SK-N-SH treated with all-trans-retinoic acid at 6 μM for 48 hours (cell line): ENCODE measurements at regions not wholly inside any gene's neighbourhood (a gene's known extent, or its start where the extent isn't known, plus 50 kb on each side); places are given as distances from the start of the nearest gene placed in this dataset.

Source experiments
- ATAC-seq: fragments of 200-7000 bp; cut with Tn5 transposase; 3 replicates; pipeline ENCODE4 v1.9.1; 2020; ENCODE audit warnings: mild to moderate bottlenecking, moderate library complexity
- ARNTL ChIP-seq: fragments of 450-650 bp; formaldehyde crosslinking; IDR thresholded peaks from 2 replicates; pipeline ENCODE4 v1.5.0; 2020; ENCODE audit warnings: low read depth, mild to moderate bottlenecking, moderate library complexity, borderline replicate concordance
- BACH2 ChIP-seq: fragments of 250-450 bp; sonication (Bioruptor Pico); IDR thresholded peaks from 2 replicates; pipeline ENCODE4 v1.9.0; 2021; ENCODE audit warnings: mild to moderate bottlenecking, borderline replicate concordance
- CSDC2 ChIP-seq: fragments of 250-450 bp; sonication (Bioruptor Pico); IDR thresholded peaks from 2 replicates; pipeline ENCODE4 v1.5.0; 2020; ENCODE audit warnings: mild to moderate bottlenecking, moderate library complexity
- ESRRG ChIP-seq: fragments of 250-450 bp; sonication (Bioruptor Pico); IDR thresholded peaks from 2 replicates; pipeline ENCODE4 v1.6.1; 2021; ENCODE audit warnings: mild to moderate bottlenecking
- GLIS3 ChIP-seq: fragments of 250-450 bp; sonication (Bioruptor Pico); IDR thresholded peaks from 2 replicates; pipeline ENCODE4 v1.5.0; 2020; ENCODE audit warnings: mild to moderate bottlenecking, moderate library complexity
- ISL1 ChIP-seq: fragments of 250-450 bp; sonication (Bioruptor Pico); IDR thresholded peaks from 2 replicates; pipeline ENCODE4 v2.1.2; 2022; ENCODE audit warnings: mild to moderate bottlenecking, moderate library complexity
- OSR1 ChIP-seq: fragments of 250-450 bp; sonication (Bioruptor Pico); IDR thresholded peaks from 2 replicates; pipeline ENCODE4 v1.8.0; 2022; ENCODE audit warnings: moderate library complexity, mild to moderate bottlenecking, inconsistent platforms
- PPARA ChIP-seq: fragments of 250-450 bp; sonication (Bioruptor Pico); IDR thresholded peaks from 2 replicates; pipeline ENCODE4 v1.5.0; 2020; ENCODE audit warnings: mild to moderate bottlenecking, borderline replicate concordance
- RARB ChIP-seq: fragments of 250-450 bp; sonication (Bioruptor Pico); IDR thresholded peaks from 2 replicates; pipeline ENCODE4 v1.8.0; 2021; ENCODE audit warnings: mild to moderate bottlenecking, moderate library complexity
- SNAI2 ChIP-seq: fragments of 250-450 bp; sonication (Bioruptor Pico); IDR thresholded peaks from 2 replicates; pipeline ENCODE4 v1.5.0; 2020; ENCODE audit warnings: mild to moderate bottlenecking, moderate library complexity
- TCF4 ChIP-seq: fragments of 250-450 bp; sonication (Bioruptor Pico); IDR thresholded peaks from 2 replicates; pipeline ENCODE4 v1.8.0; 2021; ENCODE audit warnings: mild to moderate bottlenecking, moderate library complexity, borderline replicate concordance
- TOX ChIP-seq: fragments of 250-450 bp; sonication (Bioruptor Pico); IDR thresholded peaks from 2 replicates; pipeline ENCODE4 v1.8.0; 2021; ENCODE audit warnings: mild to moderate bottlenecking, moderate library complexity, borderline replicate concordance
- ZC3H10 ChIP-seq: fragments of 250-450 bp; sonication (Bioruptor Pico); IDR thresholded peaks from 2 replicates; pipeline ENCODE4 v1.5.1; 2021; ENCODE audit warnings: mild to moderate bottlenecking, moderate library complexity
- ZFP3 ChIP-seq: fragments of 250-450 bp; sonication (Bioruptor Pico); IDR thresholded peaks from 2 replicates; pipeline ENCODE4 v1.5.0; 2020; ENCODE audit warnings: mild to moderate bottlenecking, moderate library complexity
- ZFP30 ChIP-seq: fragments of 450-650 bp; formaldehyde crosslinking; IDR thresholded peaks from 2 replicates; pipeline ENCODE4 v1.5.0; 2022; ENCODE audit warnings: mild to moderate bottlenecking, moderate library complexity
- ZNF565 ChIP-seq: fragments of 450-650 bp; formaldehyde crosslinking; conservative IDR thresholded peaks from 2 replicates; pipeline ENCODE4 v1.5.0; 2020; ENCODE audit warnings: low read depth, mild to moderate bottlenecking, moderate library complexity
- ZNF70 ChIP-seq: fragments of 450-650 bp; formaldehyde crosslinking; IDR thresholded peaks from 2 replicates; pipeline ENCODE4 v1.5.0; 2020; ENCODE audit warnings: mild to moderate bottlenecking, moderate library complexity
- ZNF8 ChIP-seq: fragments of 450-650 bp; formaldehyde crosslinking; IDR thresholded peaks from 2 replicates; pipeline ENCODE4 v1.5.0; 2020; ENCODE audit warnings: mild to moderate bottlenecking, moderate library complexity
- TF ChIP-seq, protein P1 (sequence below): fragments of 250-450 bp; sonication (Bioruptor Pico); IDR thresholded peaks from 2 replicates; pipeline ENCODE4 v1.5.1; 2021; ENCODE audit warnings: mild to moderate bottlenecking, moderate library complexity
- TF ChIP-seq, protein P2 (sequence below): fragments of 250-450 bp; sonication (Bioruptor Pico); IDR thresholded peaks from 2 replicates; pipeline ENCODE4 v1.5.1; 2020; ENCODE audit warnings: low read depth, mild to moderate bottlenecking, moderate library complexity
- TF ChIP-seq, protein P3 (sequence below): fragments of 250-450 bp; sonication (Bioruptor Pico); IDR thresholded peaks from 2 replicates; pipeline ENCODE4 v1.5.0; 2020; ENCODE audit warnings: mild to moderate bottlenecking, moderate library complexity
- TF ChIP-seq, protein P4 (sequence below): fragments of 250-450 bp; sonication (Bioruptor Pico); IDR thresholded peaks from 2 replicates; pipeline ENCODE4 v1.8.0; 2020; ENCODE audit warnings: mild to moderate bottlenecking, moderate library complexity, borderline replicate concordance

DNA sequence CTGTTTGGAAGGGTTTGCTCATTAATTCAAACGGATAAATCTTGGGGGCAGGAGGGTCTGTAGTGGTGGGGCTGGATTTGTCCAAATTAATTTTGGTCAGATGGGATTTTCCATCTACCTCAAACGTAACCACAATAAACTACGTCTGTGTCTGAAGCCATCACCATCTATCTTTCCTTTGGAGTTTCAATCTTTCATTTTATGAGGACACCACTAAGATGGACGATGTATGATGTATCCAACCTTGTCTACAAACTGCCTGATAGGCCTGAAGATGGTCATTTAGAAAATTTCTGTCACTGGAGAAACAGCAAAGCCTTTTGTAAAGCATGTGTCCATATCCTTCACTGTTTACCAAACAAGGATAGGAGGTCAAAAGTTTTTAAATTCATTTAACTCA is 138.6 kb upstream of the MARCKS start:
- ATAC-seq: no peak
- no peak for TF ChIP-seq ZFP30
- no peak for TF ChIP-seq PPARA
- TF ChIP-seq RARB (CRISPR knock-in tag): no peak
- TF ChIP-seq ISL1 (CRISPR knock-in tag): no peak
- TF ChIP-seq ZNF70: no peak
- no peak for TF ChIP-seq ZC3H10 (CRISPR knock-in tag)
- no peak for TF ChIP-seq SNAI2 (CRISPR knock-in tag)
- TF ChIP-seq ESRRG: no peak
- no peak for TF ChIP-seq ZNF8 (CRISPR knock-in tag)
- no peak for TF ChIP-seq CSDC2 (CRISPR knock-in tag)
- no peak for TF ChIP-seq BACH2 (CRISPR knock-in tag)
- TF ChIP-seq GLIS3: no peak
- TF ChIP-seq, protein P1, sequence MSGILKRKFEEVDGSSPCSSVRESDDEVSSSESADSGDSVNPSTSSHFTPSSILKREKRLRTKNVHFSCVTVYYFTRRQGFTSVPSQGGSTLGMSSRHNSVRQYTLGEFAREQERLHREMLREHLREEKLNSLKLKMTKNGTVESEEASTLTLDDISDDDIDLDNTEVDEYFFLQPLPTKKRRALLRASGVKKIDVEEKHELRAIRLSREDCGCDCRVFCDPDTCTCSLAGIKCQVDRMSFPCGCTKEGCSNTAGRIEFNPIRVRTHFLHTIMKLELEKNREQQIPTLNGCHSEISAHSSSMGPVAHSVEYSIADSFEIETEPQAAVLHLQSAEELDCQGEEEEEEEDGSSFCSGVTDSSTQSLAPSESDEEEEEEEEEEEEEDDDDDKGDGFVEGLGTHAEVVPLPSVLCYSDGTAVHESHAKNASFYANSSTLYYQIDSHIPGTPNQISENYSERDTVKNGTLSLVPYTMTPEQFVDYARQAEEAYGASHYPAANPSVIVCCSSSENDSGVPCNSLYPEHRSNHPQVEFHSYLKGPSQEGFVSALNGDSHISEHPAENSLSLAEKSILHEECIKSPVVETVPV (CRISPR knock-in tag): no peak
- TF ChIP-seq, protein P2, sequence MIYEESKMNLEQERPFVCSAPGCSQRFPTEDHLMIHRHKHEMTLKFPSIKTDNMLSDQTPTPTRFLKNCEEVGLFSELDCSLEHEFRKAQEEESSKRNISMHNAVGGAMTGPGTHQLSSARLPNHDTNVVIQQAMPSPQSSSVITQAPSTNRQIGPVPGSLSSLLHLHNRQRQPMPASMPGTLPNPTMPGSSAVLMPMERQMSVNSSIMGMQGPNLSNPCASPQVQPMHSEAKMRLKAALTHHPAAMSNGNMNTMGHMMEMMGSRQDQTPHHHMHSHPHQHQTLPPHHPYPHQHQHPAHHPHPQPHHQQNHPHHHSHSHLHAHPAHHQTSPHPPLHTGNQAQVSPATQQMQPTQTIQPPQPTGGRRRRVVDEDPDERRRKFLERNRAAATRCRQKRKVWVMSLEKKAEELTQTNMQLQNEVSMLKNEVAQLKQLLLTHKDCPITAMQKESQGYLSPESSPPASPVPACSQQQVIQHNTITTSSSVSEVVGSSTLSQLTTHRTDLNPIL (CRISPR knock-in tag): no peak
- no peak for TF ChIP-seq ZFP3 (CRISPR knock-in tag)
- TF ChIP-seq OSR1 (CRISPR knock-in tag): no peak
- no peak for TF ChIP-seq ZNF565 (CRISPR knock-in tag)
- no peak for TF ChIP-seq TOX
- TF ChIP-seq, all 23 proteins: peak for 0

DNA sequence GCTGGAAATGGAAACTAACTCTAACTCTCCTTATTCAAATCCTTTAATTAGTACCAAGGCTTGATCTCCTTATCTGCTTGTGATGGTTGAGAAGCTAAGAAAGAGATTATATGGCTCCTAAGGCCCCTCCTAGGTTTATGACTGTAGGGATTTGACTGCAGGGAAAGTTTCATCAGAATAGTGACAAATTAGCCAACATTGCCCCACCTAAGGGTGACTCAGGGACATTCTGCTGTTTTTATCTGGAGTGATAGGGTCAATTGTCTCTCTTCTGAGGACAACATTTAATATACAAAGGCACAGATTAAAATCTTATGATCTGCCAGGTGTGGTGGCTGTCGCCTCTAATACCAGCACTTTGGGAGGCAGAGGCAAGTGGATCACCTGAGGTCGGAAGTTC is 138.1 kb upstream of the MARCKS start:
- TF ChIP-seq ZNF8 (CRISPR knock-in tag): no peak
- TF ChIP-seq, protein P1 (CRISPR knock-in tag): no peak
- no peak for TF ChIP-seq ZNF565 (CRISPR knock-in tag)
- no peak for TF ChIP-seq TCF4 (CRISPR knock-in tag)
- no peak for TF ChIP-seq ZFP3 (CRISPR knock-in tag)
- TF ChIP-seq ZC3H10 (CRISPR knock-in tag): no peak
- TF ChIP-seq ZNF70: no peak
- TF ChIP-seq GLIS3: no peak
- no peak for TF ChIP-seq ZFP30
- TF ChIP-seq SNAI2 (CRISPR knock-in tag): no peak
- TF ChIP-seq PPARA: no peak
- no peak for TF ChIP-seq ARNTL (CRISPR knock-in tag)
- no peak for TF ChIP-seq CSDC2 (CRISPR knock-in tag)
- TF ChIP-seq, protein P3, sequence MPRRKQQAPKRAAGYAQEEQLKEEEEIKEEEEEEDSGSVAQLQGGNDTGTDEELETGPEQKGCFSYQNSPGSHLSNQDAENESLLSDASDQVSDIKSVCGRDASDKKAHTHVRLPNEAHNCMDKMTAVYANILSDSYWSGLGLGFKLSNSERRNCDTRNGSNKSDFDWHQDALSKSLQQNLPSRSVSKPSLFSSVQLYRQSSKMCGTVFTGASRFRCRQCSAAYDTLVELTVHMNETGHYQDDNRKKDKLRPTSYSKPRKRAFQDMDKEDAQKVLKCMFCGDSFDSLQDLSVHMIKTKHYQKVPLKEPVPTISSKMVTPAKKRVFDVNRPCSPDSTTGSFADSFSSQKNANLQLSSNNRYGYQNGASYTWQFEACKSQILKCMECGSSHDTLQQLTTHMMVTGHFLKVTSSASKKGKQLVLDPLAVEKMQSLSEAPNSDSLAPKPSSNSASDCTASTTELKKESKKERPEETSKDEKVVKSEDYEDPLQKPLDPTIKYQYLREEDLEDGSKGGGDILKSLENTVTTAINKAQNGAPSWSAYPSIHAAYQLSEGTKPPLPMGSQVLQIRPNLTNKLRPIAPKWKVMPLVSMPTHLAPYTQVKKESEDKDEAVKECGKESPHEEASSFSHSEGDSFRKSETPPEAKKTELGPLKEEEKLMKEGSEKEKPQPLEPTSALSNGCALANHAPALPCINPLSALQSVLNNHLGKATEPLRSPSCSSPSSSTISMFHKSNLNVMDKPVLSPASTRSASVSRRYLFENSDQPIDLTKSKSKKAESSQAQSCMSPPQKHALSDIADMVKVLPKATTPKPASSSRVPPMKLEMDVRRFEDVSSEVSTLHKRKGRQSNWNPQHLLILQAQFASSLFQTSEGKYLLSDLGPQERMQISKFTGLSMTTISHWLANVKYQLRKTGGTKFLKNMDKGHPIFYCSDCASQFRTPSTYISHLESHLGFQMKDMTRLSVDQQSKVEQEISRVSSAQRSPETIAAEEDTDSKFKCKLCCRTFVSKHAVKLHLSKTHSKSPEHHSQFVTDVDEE (CRISPR knock-in tag): no peak
- TF ChIP-seq, protein P4, sequence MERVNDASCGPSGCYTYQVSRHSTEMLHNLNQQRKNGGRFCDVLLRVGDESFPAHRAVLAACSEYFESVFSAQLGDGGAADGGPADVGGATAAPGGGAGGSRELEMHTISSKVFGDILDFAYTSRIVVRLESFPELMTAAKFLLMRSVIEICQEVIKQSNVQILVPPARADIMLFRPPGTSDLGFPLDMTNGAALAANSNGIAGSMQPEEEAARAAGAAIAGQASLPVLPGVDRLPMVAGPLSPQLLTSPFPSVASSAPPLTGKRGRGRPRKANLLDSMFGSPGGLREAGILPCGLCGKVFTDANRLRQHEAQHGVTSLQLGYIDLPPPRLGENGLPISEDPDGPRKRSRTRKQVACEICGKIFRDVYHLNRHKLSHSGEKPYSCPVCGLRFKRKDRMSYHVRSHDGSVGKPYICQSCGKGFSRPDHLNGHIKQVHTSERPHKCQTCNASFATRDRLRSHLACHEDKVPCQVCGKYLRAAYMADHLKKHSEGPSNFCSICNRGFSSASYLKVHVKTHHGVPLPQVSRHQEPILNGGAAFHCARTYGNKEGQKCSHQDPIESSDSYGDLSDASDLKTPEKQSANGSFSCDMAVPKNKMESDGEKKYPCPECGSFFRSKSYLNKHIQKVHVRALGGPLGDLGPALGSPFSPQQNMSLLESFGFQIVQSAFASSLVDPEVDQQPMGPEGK (CRISPR knock-in tag): no peak
- no peak for TF ChIP-seq ESRRG
- TF ChIP-seq TOX: no peak
- no peak for TF ChIP-seq OSR1 (CRISPR knock-in tag)
- no peak for ATAC-seq

DNA sequence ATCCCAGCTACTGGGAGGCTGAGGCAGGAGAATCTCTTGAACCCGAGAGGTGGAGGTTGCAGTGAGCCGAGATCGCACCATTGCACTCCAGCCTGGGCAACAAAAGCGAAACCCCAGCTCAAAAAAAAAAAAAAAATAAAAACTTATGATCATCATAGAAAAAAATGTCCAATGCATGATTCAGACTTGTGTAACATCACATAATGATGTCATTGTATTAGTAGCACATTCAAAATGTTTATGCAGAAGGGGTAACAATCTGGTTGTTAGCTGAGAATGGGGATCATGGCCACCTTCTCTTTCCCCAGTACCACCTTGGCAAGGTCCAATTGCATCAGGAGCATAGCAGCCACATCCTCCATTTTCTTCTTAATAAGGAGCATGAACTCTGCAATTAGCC is 137.6 kb upstream of the MARCKS start:
- ATAC-seq: no peak
- TF ChIP-seq BACH2 (CRISPR knock-in tag) (no peak), RARB (CRISPR knock-in tag) (no peak), OSR1 (CRISPR knock-in tag) (no peak), ZNF70 (no peak), ZFP30 (no peak), ISL1 (CRISPR knock-in tag) (no peak), SNAI2 (CRISPR knock-in tag) (no peak)
- TF ChIP-seq, protein P1 (CRISPR knock-in tag): no peak
- TF ChIP-seq, protein P4 (CRISPR knock-in tag): no peak
- TF ChIP-seq, protein P3 (CRISPR knock-in tag): no peak
